ENCODE measurements at regions not wholly inside any gene's neighbourhood (a gene's known extent, or its start where the extent isn't known, plus 50 kb on each side); places are given as distances from the start of the nearest gene placed in this dataset.
"Not testable (repeated sequence)": the region's sequence is repeated elsewhere in the genome, so short reads cannot be mapped to it uniquely, and the experiment has no call there.

GRCh38 chr20:19908576-19908975 lies 108.6 kb upstream of the NAA20 start:
- no peak for DNase-seq (ENCODE audit: extremely low spot score)
- H3K4me1 ChIP-seq (ENCODE audit: insufficient read depth) = no peaks in the 10 kb centered on the region
- H3K27ac ChIP-seq (ENCODE audit: low read depth) = no peak overlapping the region
- no peaks in the 10 kb centered on the region for H3K36me3 ChIP-seq (ENCODE audit: insufficient read depth)
- WGBS = 82% methylated on average over 4 of the region's 4 CpGs
- no peak overlapping the region for H3K4me3 ChIP-seq (ENCODE audit: low read depth, low read length)

GRCh38 chr20:19909725-19910124 lies 107.4 kb upstream of the NAA20 start:
- WGBS = 68% methylated on average over 4 of the region's 4 CpGs
- Histone ChIP-seq H3K36me3 (ENCODE audit: insufficient read depth) (no peaks in the 10 kb centered on the region), H3K4me1 (ENCODE audit: insufficient read depth) (no peaks in the 10 kb centered on the region), H3K4me3 (ENCODE audit: low read depth, low read length) (no peak overlapping the region), H3K27ac (ENCODE audit: low read depth) (no peak overlapping the region)
- DNase-seq (ENCODE audit: extremely low spot score) = no peak

DNA sequence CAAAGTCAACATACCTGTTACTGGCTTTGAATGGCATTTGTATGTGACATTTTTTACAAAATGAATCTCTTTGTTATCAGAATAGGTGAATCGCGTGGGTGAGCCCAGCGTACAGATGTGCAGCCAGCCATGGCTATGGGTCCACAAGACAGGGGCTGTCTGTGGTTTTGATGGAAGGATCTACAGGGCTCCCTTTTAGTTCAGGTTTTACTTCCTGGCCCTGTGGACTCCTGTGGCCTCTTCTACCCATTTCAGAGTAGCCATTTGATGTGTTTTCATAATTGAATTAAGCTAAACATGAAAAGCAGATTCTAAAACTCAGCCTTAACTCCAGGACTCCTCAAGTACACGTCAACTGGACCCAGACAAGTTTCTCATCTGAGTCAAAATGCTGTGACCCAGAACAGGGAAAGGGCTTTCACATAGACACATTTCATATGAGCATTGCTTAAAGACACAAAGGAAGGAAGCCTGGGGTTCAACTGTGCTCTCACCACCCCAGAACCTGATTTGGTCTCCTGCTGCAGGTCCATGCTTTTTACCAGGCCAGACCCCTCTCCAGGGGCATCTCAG lies 105.3 kb upstream of the NAA20 start:
- H3K4me3 ChIP-seq (ENCODE audit: low read depth, low read length) = no peak overlapping the region
- no peaks in the 10 kb centered on the region for H3K4me1 ChIP-seq (ENCODE audit: insufficient read depth)
- WGBS = 81% methylated on average over 4 of the region's 4 CpGs
- H3K27ac ChIP-seq (ENCODE audit: low read depth) = no peak overlapping the region
- H3K36me3 ChIP-seq (ENCODE audit: insufficient read depth) = no peaks in the 10 kb centered on the region
- DNase-seq (ENCODE audit: extremely low spot score) = no peak

GRCh38 chr20:19913349-19913748 lies 103.8 kb upstream of the NAA20 start:
- Histone ChIP-seq H3K27ac (ENCODE audit: low read depth) (no peak overlapping the region), H3K36me3 (ENCODE audit: insufficient read depth) (no peaks in the 10 kb centered on the region), H3K4me1 (ENCODE audit: insufficient read depth) (peaks cover 2% of the 10 kb centered on the region), H3K4me3 (ENCODE audit: low read depth, low read length) (no peak overlapping the region)
- DNase-seq (ENCODE audit: extremely low spot score) = no peak
- 92% methylated on average over 1 of the region's 1 CpG for WGBS

DNA sequence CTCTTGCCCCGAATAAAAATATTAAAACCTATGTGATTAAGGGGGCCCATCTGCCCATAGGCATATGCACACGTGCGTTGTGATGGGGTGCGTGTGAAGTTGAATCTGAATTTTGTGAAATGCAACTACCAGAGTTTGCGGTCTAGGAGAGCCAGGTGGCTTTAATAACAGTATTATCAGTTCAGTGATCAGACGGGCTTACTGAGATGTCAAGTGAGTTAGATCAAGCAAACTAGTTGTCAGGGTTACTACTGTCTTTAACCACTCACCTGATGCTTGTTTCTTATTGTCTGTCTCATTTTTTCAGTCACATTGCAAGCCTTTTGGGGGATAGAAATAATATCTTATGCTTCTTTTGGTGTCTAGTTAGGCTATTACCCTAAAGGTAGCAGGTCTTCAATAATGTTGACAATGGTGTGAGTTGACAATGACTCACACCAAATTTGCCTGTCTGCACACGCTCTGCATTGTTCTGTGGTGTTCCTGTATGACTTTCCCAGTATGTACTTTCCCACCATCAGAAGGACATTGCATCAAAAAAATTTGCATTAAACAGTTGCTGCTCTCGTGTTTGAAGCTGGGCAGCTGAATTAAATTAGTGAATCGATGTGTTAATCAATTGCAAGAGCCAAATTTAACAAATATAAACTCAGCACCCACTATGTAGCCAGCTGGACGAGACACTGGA lies 103.1 kb upstream of the NAA20 start:
- no peak overlapping the region for H3K27ac ChIP-seq (ENCODE audit: low read depth)
- no peak for DNase-seq (ENCODE audit: extremely low spot score)
- H3K4me1 ChIP-seq (ENCODE audit: insufficient read depth) = peaks cover 2% of the 10 kb centered on the region
- no peaks in the 10 kb centered on the region for H3K36me3 ChIP-seq (ENCODE audit: insufficient read depth)
- 85% methylated on average over 10 of the region's 10 CpGs for WGBS
- no peak overlapping the region for H3K4me3 ChIP-seq (ENCODE audit: low read depth, low read length)

- Histone ChIP-seq H3K27ac (ENCODE audit: low read depth) (no peak overlapping the region), H3K4me3 (ENCODE audit: low read depth, low read length) (no peak overlapping the region), H3K36me3 (ENCODE audit: insufficient read depth) (no peaks in the 10 kb centered on the region), H3K4me1 (ENCODE audit: insufficient read depth) (peaks cover 2% of the 10 kb centered on the region)
- no peak for DNase-seq (ENCODE audit: extremely low spot score)
- 81% methylated on average over 6 of the region's 6 CpGs for WGBS
Measured at GRCh38 chr20:19915111-19915798, 101.9 kb upstream of the NAA20 start.

- H3K4me3 ChIP-seq (ENCODE audit: low read depth, low read length) = no peak overlapping the region
- 88% methylated on average over 12 of the region's 12 CpGs for WGBS
- no peaks in the 10 kb centered on the region for H3K36me3 ChIP-seq (ENCODE audit: insufficient read depth)
- DNase-seq (ENCODE audit: extremely low spot score) = no peak
- peaks cover 2% of the 10 kb centered on the region for H3K4me1 ChIP-seq (ENCODE audit: insufficient read depth)
- H3K27ac ChIP-seq (ENCODE audit: low read depth) = no peak overlapping the region
Measured at GRCh38 chr20:19916531-19917485, 100.4 kb upstream of the NAA20 start.

- no peak for DNase-seq (ENCODE audit: extremely low spot score)
- H3K36me3 ChIP-seq (ENCODE audit: insufficient read depth) = no peaks in the 10 kb centered on the region
- H3K4me1 ChIP-seq (ENCODE audit: insufficient read depth) = peaks cover 2% of the 10 kb centered on the region
- no peak overlapping the region for H3K27ac ChIP-seq (ENCODE audit: low read depth)
- WGBS = 63% methylated on average over 5 of the region's 5 CpGs
- no peak overlapping the region for H3K4me3 ChIP-seq (ENCODE audit: low read depth, low read length)
Measured at GRCh38 chr20:19918965-19919329, 98.2 kb upstream of the NAA20 start.

DNA sequence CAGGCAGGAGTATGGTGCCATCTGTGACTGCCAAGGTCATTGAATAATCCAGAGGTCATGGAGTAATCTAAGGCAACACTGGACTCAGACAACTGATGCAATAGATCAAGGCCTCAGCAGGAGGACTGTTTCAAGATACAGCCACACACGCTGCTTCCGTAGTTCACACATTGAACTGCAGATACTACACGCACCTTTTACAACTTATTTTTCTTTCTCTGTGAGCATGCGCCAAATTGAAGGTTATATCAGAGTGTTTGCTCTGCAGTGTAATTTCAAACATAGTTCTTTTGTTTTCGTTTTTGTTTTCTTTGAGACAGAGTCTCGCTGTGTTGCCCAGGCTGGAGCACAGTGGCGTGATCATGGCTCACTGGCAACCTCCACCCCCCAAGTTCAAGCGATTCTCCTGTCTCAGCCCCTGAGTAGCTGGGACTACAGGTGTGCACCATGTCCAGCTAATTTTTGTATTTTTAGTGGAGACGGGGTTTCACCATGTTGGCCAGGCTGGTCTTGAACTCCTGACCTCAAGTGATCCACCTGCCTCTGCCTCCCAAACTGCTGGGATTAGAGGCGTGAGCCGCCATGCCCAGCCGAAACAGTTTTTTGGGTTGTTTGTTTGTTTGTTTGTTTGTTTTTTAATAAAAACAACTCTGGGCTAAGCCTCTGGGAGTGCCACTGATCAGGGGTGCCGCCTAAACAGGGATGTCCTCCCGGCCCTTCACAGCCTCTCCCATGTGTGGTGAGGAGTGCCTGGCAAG lies 96.6 kb upstream of the NAA20 start:
- WGBS = 96% methylated on average over 14 of the region's 14 CpGs
- Histone ChIP-seq H3K4me3 (ENCODE audit: low read depth, low read length) (no peak overlapping the region), H3K27ac (ENCODE audit: low read depth) (no peak overlapping the region), H3K36me3 (ENCODE audit: insufficient read depth) (no peaks in the 10 kb centered on the region), H3K4me1 (ENCODE audit: insufficient read depth) (peaks cover 2% of the 10 kb centered on the region)
- DNase-seq (ENCODE audit: extremely low spot score) = no peak

DNA sequence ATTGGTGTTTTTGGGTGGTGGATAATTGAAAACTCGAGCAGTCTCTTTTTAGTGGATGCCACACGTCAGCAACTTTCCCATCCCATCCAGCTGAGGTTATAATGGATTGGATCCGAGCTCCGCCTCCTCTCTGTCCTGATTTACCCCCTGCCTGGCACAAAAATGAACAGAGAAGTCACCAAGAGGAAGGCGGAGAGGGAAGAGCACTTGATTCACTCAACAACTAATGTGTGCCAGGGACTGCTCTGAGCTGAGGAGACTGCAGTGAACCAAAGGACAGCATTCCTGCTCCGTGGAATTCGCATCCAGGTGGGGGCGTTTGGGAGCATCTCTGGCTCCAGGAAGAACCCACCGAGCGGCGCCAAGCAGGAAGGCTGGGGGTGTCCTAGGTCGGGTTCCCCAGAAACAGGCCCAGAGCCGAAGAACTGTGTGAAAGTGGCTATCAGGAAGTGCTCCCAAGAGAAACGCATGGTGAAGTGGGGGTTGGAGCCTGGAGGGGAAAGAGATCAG lies 95.8 kb upstream of the NAA20 start:
- H3K36me3 ChIP-seq (ENCODE audit: insufficient read depth) = no peaks in the 10 kb centered on the region
- H3K4me1 ChIP-seq (ENCODE audit: insufficient read depth) = peaks cover 2% of the 10 kb centered on the region
- no peak overlapping the region for H3K4me3 ChIP-seq (ENCODE audit: low read depth, low read length)
- H3K27ac ChIP-seq (ENCODE audit: low read depth) = no peak overlapping the region
- 72% methylated on average over 14 of the region's 14 CpGs for WGBS
- DNase-seq (ENCODE audit: extremely low spot score) = no peak

GRCh38 chr20:19921829-19922228 lies 95.3 kb upstream of the NAA20 start:
- H3K27ac ChIP-seq (ENCODE audit: low read depth); H3K4me1 ChIP-seq (ENCODE audit: insufficient read depth); H3K36me3 ChIP-seq (ENCODE audit: insufficient read depth); DNase-seq (ENCODE audit: extremely low spot score); H3K4me3 ChIP-seq (ENCODE audit: low read depth, low read length): not testable (repeated sequence)
- WGBS = 76% methylated on average over 9 of the region's 9 CpGs

- H3K4me3 ChIP-seq (ENCODE audit: low read depth, low read length) = no peak overlapping the region
- no peaks in the 10 kb centered on the region for H3K36me3 ChIP-seq (ENCODE audit: insufficient read depth)
- DNase-seq (ENCODE audit: extremely low spot score) = no peak
- H3K27ac ChIP-seq (ENCODE audit: low read depth) = no peak overlapping the region
- peaks cover 2% of the 10 kb centered on the region for H3K4me1 ChIP-seq (ENCODE audit: insufficient read depth)
- WGBS = 69% methylated on average over 7 of the region's 7 CpGs
Measured at GRCh38 chr20:19922716-19923115, 94.4 kb upstream of the NAA20 start.

- no peak for DNase-seq (ENCODE audit: extremely low spot score)
- 58% methylated on average over 3 of the region's 3 CpGs for WGBS
- Histone ChIP-seq H3K4me1 (ENCODE audit: insufficient read depth) (peaks cover 1% of the 10 kb centered on the region), H3K36me3 (ENCODE audit: insufficient read depth) (no peaks in the 10 kb centered on the region), H3K4me3 (ENCODE audit: low read depth, low read length) (no peak overlapping the region), H3K27ac (ENCODE audit: low read depth) (no peak overlapping the region)
Measured at GRCh38 chr20:19923762-19924161, 93.4 kb upstream of the NAA20 start.
